HCT116 (cell line): ENCODE measurements at regions not wholly inside any gene's neighbourhood (a gene's known extent, or its start where the extent isn't known, plus 50 kb on each side); places are given as distances from the start of the nearest gene placed in this dataset.

Experiments used
- CTCF ChIP-seq, 3 experiments: fragments of 200-600 bp in 1 of 3; sonication (generic) in 1 of 3; IDR thresholded peaks in 2 of 3; conservative IDR thresholded peaks in 1 of 3; 2 replicates each; pipeline ENCODE4 v1.5.1; 2012 to 2017; ENCODE audit warnings: low read depth in 2 of 3, low read length in 2 of 3, antibody characterized with exemption in 1 of 3, borderline replicate concordance in 1 of 3, control low read depth in 1 of 3, mild to moderate bottlenecking in 1 of 3, mixed read lengths in 1 of 3, mixed run types in 1 of 3, moderate library complexity in 1 of 3; ENCODE audit not compliant: insufficient read depth in 1 of 3
- TCF7L2 ChIP-seq: IDR thresholded peaks from 2 replicates; pipeline ENCODE4 v1.7.0; 2011; ENCODE audit warnings: borderline replicate concordance, inconsistent platforms; ENCODE audit not compliant: insufficient read depth, insufficient read length; ENCODE audit errors: extremely low read depth

- TF ChIP-seq CTCF (IDR thresholded peaks at IDR 0.05 in 2 of 3, conservative IDR thresholded peaks at IDR 0.05 in 1 of 3; ENCODE audit: borderline replicate concordance in 1 of 3, insufficient read depth in 1 of 3, low read depth in 2 of 3, low read length in 2 of 3) (no peak), TCF7L2 (no peak)
Measured at GRCh38 chr21:15254111-15254510, 189.3 kb upstream of the NRIP1 start.
